ENCODE measurements at regions not wholly inside any gene's neighbourhood (a gene's known extent, or its start where the extent isn't known, plus 50 kb on each side); places are given as distances from the start of the nearest gene placed in this dataset.
"Not testable (repeated sequence)": the region's sequence is repeated elsewhere in the genome, so short reads cannot be mapped to it uniquely, and the experiment has no call there.

GRCh38 chr6:169983651-169984050, 232.2 kb downstream of the ERMARD start:
- DNase-seq (ENCODE audit: low read depth in 2 of 2), result no peak

GRCh38 chr6:169982461-169983386, 231.3 kb downstream of the ERMARD start:
- no peak for DNase-seq (ENCODE audit: low read depth in 2 of 2)

GRCh38 chr6:169981969-169982368, 230.5 kb downstream of the ERMARD start:
- no peak for DNase-seq (ENCODE audit: low read depth in 2 of 2)

- DNase-seq (ENCODE audit: low read depth in 2 of 2), result no peak
Measured at GRCh38 chr6:169981568-169981967, 230.1 kb downstream of the ERMARD start.

- DNase-seq (ENCODE audit: low read depth in 2 of 2), result no peak
Measured at GRCh38 chr6:169980826-169981450, 229.5 kb downstream of the ERMARD start.

GRCh38 chr6:169979873-169980432, 228.5 kb downstream of the ERMARD start:
- DNase-seq (ENCODE audit: low read depth in 2 of 2), result no peak

- DNase-seq (ENCODE audit: low read depth in 2 of 2), result no peak
Measured at GRCh38 chr6:169978615-169979161, 227.3 kb downstream of the ERMARD start.

GRCh38 chr6:169977434-169978265, 226.2 kb downstream of the ERMARD start:
- DNase-seq (ENCODE audit: low read depth in 2 of 2), result no peak

- no peak for DNase-seq (ENCODE audit: low read depth in 2 of 2)
Measured at GRCh38 chr6:169976301-169977081, 225.1 kb downstream of the ERMARD start.

- DNase-seq (ENCODE audit: low read depth in 2 of 2), result no peak
Measured at GRCh38 chr6:169975701-169976100, 224.3 kb downstream of the ERMARD start.

GRCh38 chr6:169975286-169975685, 223.9 kb downstream of the ERMARD start:
- DNase-seq (ENCODE audit: low read depth in 2 of 2), result no peak

- DNase-seq (ENCODE audit: low read depth in 2 of 2), result no peak
Measured at GRCh38 chr6:169974663-169975062, 223.2 kb downstream of the ERMARD start.

GRCh38 chr6:169973588-169974467, 222.4 kb downstream of the ERMARD start:
- not testable (repeated sequence) for DNase-seq (ENCODE audit: low read depth in 2 of 2)

GRCh38 chr6:169972736-169973135, 221.3 kb downstream of the ERMARD start:
- DNase-seq (ENCODE audit: low read depth in 2 of 2), result no peak

GRCh38 chr6:169972101-169972651, 220.8 kb downstream of the ERMARD start:
- DNase-seq (ENCODE audit: low read depth in 2 of 2), result no peak

- DNase-seq (ENCODE audit: low read depth in 2 of 2), result no peak
Measured at GRCh38 chr6:169971081-169971861, 219.8 kb downstream of the ERMARD start.

- no peak for DNase-seq (ENCODE audit: low read depth in 2 of 2)
Measured at GRCh38 chr6:169970306-169970988, 219.0 kb downstream of the ERMARD start.

All from stimulated activated CD8-positive, alpha-beta memory T cell treated with anti-CD3 and anti-CD28 coated beads, Interleukin-2, amount 100 ng/mL, for 48 hours (primary cell).